Lower leg skin (tissue), 3 donors: ENCODE measurements at regions not wholly inside any gene's neighbourhood (a gene's known extent, or its start where the extent isn't known, plus 50 kb on each side); places are given as distances from the start of the nearest gene placed in this dataset.

Experiments
- CTCF ChIP-seq, 3 donors: fragments of 450-650 bp; IDR thresholded peaks; one replicate each; pipeline ENCODE4 v1.5.1; 2016; ENCODE audit warnings: antibody characterized with exemption in 3 of 3, mild to moderate bottlenecking in 3 of 3, moderate library complexity in 2 of 3
- POLR2A ChIP-seq, 2 donors: fragments of 450-650 bp; IDR thresholded peaks; one replicate each; pipeline ENCODE4 v1.6.1; 2016 to 2017; ENCODE audit warnings: antibody characterized with exemption in 2 of 2, mild to moderate bottlenecking in 1 of 2, moderate library complexity in 1 of 2

DNA sequence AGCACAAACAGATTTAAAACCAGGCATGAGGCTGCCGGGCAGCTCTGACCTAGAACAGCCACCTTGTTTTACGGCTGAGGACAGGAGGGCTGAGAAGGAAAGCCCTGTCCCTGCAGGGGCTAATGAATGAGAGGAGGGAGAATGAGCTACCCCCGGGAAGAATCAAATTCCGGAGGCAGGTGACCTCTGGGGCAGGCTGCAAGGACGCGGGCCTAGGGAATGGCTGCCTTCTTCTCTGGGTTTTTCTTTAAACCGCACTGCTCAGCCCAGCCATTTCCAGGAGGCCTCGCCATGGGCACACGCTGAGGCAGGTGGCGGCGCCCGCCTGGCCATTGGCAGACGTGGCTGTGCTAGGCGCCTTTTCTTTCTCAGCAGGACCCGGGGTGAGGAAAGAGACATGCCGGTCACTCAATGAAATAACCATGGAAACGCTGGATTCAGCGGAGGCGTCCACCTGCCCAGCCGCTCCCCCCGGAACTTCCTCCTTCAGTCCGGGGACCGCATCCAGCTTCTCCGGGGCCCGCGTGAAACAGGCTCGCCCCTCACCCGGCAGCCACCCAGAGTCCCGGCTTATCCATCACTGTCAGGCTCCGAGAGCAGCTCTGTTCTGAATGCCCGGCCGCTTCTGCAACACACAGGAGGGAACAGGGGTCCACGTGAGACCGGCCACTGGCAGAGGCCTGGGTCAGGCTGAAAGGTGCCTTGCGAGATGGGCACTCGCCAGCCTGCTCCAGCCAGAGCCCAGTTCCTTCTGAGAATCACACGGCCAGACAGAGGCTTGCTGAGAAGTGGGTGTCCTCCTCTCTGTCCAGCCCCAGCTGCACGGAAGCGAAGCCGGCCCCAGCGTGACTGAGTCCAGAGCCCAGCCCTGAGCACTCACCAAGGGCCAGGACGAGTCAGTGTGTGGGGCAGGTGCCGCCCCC lies 82.1 kb downstream of the PDGFA start:
- TF ChIP-seq POLR2A (IDR thresholded peaks at IDR 0.05): no peak
- no peak for TF ChIP-seq CTCF (IDR thresholded peaks at IDR 0.05)
